Kidney (tissue), 13 donors: ENCODE measurements at regions not wholly inside any gene's neighbourhood (a gene's known extent, or its start where the extent isn't known, plus 50 kb on each side); places are given as distances from the start of the nearest gene placed in this dataset.

Experiments used
- DNase-seq, 5 donors: peaks; one replicate each; pipeline ENCODE4 v3.0.0-alpha.2; 2013 to 2020
- FAIRE-seq: peaks from 2 replicates; lab custom pipeline; 2012; peaks lifted over from hg19 to GRCh38; lab: Jason Lieb, UNC
- H3K27ac ChIP-seq, 2 donors: one replicate each; pipeline ENCODE4 v1.7.0; 2013; ENCODE audit warnings: low read depth in 2 of 2, low read length in 2 of 2, inconsistent platforms in 1 of 2
- H3K27me3 ChIP-seq: one replicate; pipeline ENCODE4 v1.7.1; 2013; ENCODE audit warnings: low read length, inconsistent platforms; ENCODE audit not compliant: control insufficient read depth, insufficient read depth
- H3K36me3 ChIP-seq, 3 donors: one replicate each; pipeline versions ENCODE4 v1.7.0 to v1.7.1; 2013; ENCODE audit warnings: low read length in 3 of 3, control low read depth in 1 of 3, inconsistent platforms in 1 of 3; ENCODE audit not compliant: insufficient read depth in 3 of 3, control insufficient read depth in 2 of 3
- H3K4me1 ChIP-seq, 3 donors: one replicate each; pipeline versions ENCODE4 v1.7.0 to v1.7.1; 2013; ENCODE audit warnings: low read length in 3 of 3, inconsistent platforms in 1 of 3, low read depth in 1 of 3; ENCODE audit not compliant: control insufficient read depth in 2 of 3, insufficient read depth in 2 of 3
- H3K4me3 ChIP-seq, 3 donors: one replicate each; pipeline versions ENCODE4 v1.7.0 to v1.8.1; 2013; ENCODE audit warnings: low read length in 3 of 3, control low read depth in 1 of 3, inconsistent platforms in 1 of 3
- H3K9ac ChIP-seq, 3 donors: one replicate each; pipeline versions ENCODE4 v1.7.0 to v1.7.1; 2013; ENCODE audit warnings: low read length in 3 of 3, control low read depth in 1 of 3, inconsistent platforms in 1 of 3
- H3K9me3 ChIP-seq, 3 donors: one replicate each; pipeline versions ENCODE4 v1.7.0 to v1.7.1; 2013; ENCODE audit warnings: low read length in 3 of 3, control low read depth in 1 of 3, inconsistent platforms in 1 of 3; ENCODE audit not compliant: control insufficient read depth in 2 of 3, insufficient read depth in 1 of 3
- intact Hi-C: fragments of 100-400 bp; cut with DNase I; formaldehyde crosslinking; loops from one replicate; pipeline ENCODE4 v1.11.1; 2022
- TF ChIP-seq, protein P1 (sequence below): IDR thresholded peaks from 3 replicates; pipeline ENCODE4 v1.5.1; 2012; ENCODE audit warnings: mild to moderate bottlenecking, moderate library complexity, borderline replicate concordance; ENCODE audit not compliant: insufficient read depth; ENCODE audit errors: extremely low read depth
- donor health status: control.
- donor health status: control.
- donor health status: control.
- donor health status: control.
- donor health status: control.
- donor health status: DM: yes; HTN: yes; CAD: no.
- donor health status: Normal renal cell carcinoma (clear cell type).

DNA sequence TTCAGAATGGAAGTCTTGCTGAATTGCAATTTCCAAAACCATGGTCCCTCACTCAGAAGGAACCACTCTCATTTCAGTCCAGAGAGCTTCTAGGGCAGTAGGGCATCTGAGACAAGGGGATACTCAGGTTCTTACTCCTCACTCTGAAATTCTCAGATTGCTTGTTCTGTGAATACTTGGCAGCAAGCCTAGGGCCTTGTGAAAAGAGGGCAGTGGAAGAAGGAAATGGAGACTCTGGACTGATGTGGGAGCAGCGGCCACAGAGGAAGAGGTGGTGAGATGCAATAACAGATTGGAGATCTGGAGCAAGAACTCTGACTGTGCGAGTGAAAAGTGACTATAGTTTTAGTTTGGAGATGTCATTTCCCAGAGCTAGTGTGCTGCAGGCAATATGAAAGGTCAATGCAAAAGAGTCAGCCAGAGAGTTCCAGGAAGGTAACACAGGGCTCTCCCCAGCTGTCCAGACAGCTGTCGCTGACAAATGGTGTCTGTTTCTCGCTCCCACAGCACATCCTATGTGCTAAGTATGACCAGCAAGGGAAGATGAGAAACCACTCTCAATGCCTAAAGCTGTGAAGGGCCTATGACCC, 291.6 kb upstream of the KIAA1217 start:
- H3K9ac ChIP-seq, result no peak overlapping the region
- no peaks in the 10 kb centered on the region for H3K4me1 ChIP-seq
- FAIRE-seq, result no peak
- H3K27ac ChIP-seq, result no peak overlapping the region
- peaks cover 0 to 3% (median 0%) of the 10 kb centered on the region in 3 donors for H3K9me3 ChIP-seq
- H3K27me3 ChIP-seq, result no peaks in the 10 kb centered on the region
- H3K4me3 ChIP-seq, result no peak overlapping the region
- TF ChIP-seq, protein P1, sequence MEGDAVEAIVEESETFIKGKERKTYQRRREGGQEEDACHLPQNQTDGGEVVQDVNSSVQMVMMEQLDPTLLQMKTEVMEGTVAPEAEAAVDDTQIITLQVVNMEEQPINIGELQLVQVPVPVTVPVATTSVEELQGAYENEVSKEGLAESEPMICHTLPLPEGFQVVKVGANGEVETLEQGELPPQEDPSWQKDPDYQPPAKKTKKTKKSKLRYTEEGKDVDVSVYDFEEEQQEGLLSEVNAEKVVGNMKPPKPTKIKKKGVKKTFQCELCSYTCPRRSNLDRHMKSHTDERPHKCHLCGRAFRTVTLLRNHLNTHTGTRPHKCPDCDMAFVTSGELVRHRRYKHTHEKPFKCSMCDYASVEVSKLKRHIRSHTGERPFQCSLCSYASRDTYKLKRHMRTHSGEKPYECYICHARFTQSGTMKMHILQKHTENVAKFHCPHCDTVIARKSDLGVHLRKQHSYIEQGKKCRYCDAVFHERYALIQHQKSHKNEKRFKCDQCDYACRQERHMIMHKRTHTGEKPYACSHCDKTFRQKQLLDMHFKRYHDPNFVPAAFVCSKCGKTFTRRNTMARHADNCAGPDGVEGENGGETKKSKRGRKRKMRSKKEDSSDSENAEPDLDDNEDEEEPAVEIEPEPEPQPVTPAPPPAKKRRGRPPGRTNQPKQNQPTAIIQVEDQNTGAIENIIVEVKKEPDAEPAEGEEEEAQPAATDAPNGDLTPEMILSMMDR, result no peak
- intact Hi-C loops, result no loop called here
- DNase-seq, result peak in 2 of 5 donors; percentile 9 to 48
- no peaks in the 10 kb centered on the region for H3K36me3 ChIP-seq

DNA sequence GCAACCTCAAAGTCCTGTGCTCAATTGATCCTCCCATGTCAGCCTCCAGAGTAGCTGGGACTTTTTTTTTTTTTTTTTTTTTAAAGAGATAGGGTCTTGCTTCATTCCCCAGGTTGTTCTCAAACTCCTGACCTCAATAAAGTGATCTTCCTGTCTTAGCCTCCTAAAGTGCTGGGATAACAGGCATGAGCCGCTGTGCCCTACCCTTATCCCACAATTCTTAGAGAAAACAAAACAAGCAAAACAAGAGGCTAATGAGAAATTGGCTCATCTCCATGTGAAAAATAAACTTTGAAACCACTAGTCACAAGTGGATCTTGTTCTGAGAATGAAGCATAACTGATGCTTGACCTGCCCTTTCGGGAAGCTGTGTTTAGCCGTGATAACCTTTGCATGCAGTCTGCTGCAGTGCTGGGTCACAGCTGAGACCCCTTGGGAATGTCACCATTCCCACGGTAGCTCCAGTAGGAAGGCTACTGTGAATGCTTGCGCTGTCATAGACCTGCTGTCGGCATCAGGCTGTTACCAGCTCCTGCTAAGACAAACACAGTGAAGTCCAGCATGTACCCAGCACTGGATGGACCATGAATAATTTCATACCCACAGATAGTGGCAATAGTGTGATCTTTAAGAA, 290.7 kb upstream of the KIAA1217 start:
- Histone ChIP-seq H3K27ac (no peak overlapping the region), H3K4me3 (no peak overlapping the region), H3K9me3 (peaks cover 0 to 3% (median 0%) of the 10 kb centered on the region in 3 donors), H3K36me3 (no peaks in the 10 kb centered on the region), H3K27me3 (no peaks in the 10 kb centered on the region), H3K9ac (no peak overlapping the region), H3K4me1 (no peaks in the 10 kb centered on the region)
- FAIRE-seq (no peak), DNase-seq (peak in 2 of 5 donors; percentile 19 to 40)
- TF ChIP-seq, protein P1, result no peak
- intact Hi-C loops, result no loop called here

DNA sequence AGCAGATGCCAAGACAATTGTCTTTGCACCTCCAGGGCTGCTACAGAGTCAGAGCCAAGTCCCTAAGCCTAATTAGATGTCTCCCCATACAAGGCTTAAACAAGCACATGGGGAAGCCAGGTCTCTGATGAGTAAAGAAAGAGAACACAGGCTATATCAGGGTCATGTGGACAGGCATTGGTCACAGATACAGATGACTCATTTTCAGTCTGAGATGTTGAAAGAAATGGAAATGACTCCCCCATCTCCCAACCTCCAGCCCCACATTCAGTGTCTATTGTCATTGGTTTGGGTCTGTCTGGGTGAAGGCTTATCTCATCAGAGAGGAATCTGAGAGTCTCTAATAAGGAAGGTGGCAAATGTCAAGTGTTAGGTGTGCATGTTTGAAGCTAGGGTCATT, 290.1 kb upstream of the KIAA1217 start:
- Histone ChIP-seq H3K9me3 (peaks cover 0 to 3% (median 0%) of the 10 kb centered on the region in 3 donors), H3K27me3 (no peaks in the 10 kb centered on the region), H3K4me3 (no peak overlapping the region), H3K9ac (no peak overlapping the region), H3K4me1 (no peaks in the 10 kb centered on the region), H3K27ac (no peak overlapping the region), H3K36me3 (no peaks in the 10 kb centered on the region)
- intact Hi-C loops, result no loop called here
- DNase-seq (no peak), FAIRE-seq (no peak)
- TF ChIP-seq, protein P1, result no peak
